H9 (cell line): ENCODE measurements at regions not wholly inside any gene's neighbourhood (a gene's known extent, or its start where the extent isn't known, plus 50 kb on each side); places are given as distances from the start of the nearest gene placed in this dataset.

Experiments used
- DNase-seq: peaks from one replicate; pipeline ENCODE4 v3.0.0-alpha.2; 2017
- H2AFZ ChIP-seq: one replicate; pipeline ENCODE4 v1.6.1; 2013; ENCODE audit warnings: mild to moderate bottlenecking, low read length, control low read depth, moderate library complexity
- H2AK5ac ChIP-seq: 2 replicates; pipeline ENCODE4 v1.6.1; 2013; ENCODE audit warnings: low read length, control low read depth, mixed read lengths; ENCODE audit not compliant: insufficient read length
- H2BK120ac ChIP-seq: one replicate; pipeline ENCODE4 v1.6.1; 2013; ENCODE audit warnings: low read depth, mild to moderate bottlenecking, low read length, control low read depth, inconsistent platforms; ENCODE audit not compliant: poor library complexity, severe bottlenecking
- H2BK12ac ChIP-seq: 2 replicates; pipeline ENCODE4 v1.6.1; 2013; ENCODE audit warnings: low read length, control low read depth, mixed read lengths, low read depth; ENCODE audit not compliant: insufficient read length
- H2BK15ac ChIP-seq: 2 replicates; pipeline ENCODE4 v1.6.1; 2013; ENCODE audit warnings: low read depth, low read length, control low read depth
- H2BK20ac ChIP-seq: one replicate; pipeline ENCODE4 v1.6.1; 2013; ENCODE audit warnings: low read depth, mild to moderate bottlenecking, low read length, control low read depth, inconsistent platforms; ENCODE audit not compliant: poor library complexity, severe bottlenecking
- H2BK5ac ChIP-seq: 2 replicates; pipeline ENCODE4 v1.6.1; 2013; ENCODE audit warnings: low read length, control low read depth, mixed read lengths; ENCODE audit not compliant: insufficient read length
- H3K14ac ChIP-seq: 2 replicates; pipeline ENCODE4 v1.6.1; 2013; ENCODE audit warnings: low read length, control low read depth; ENCODE audit not compliant: insufficient read depth
- H3K18ac ChIP-seq: 2 replicates; pipeline ENCODE4 v1.6.1; 2013; ENCODE audit warnings: low read depth, mild to moderate bottlenecking, mixed read lengths, low read length, control low read depth; ENCODE audit not compliant: insufficient read length
- H3K23ac ChIP-seq: 2 replicates; pipeline ENCODE4 v1.6.1; 2013; ENCODE audit warnings: low read length, control low read depth, mixed read lengths, low read depth; ENCODE audit not compliant: insufficient read length
- H3K23me2 ChIP-seq: 2 replicates; pipeline ENCODE4 v1.6.1; 2013; ENCODE audit warnings: low read depth, mild to moderate bottlenecking, mixed read lengths, low read length, control low read depth; ENCODE audit not compliant: insufficient read length, poor library complexity, severe bottlenecking
- H3K27ac ChIP-seq: 2 replicates; pipeline ENCODE4 v1.5.1; 2013; ENCODE audit warnings: low read length, control low read depth, mixed read lengths, low read depth; ENCODE audit not compliant: insufficient read length
- H3K27me3 ChIP-seq: 2 replicates; pipeline ENCODE4 v1.6.1; 2013; ENCODE audit warnings: low read length, control low read depth, inconsistent platforms; ENCODE audit not compliant: insufficient read depth
- H3K4ac ChIP-seq: 2 replicates; pipeline ENCODE4 v1.6.1; 2013; ENCODE audit warnings: low read depth, mild to moderate bottlenecking, control low read depth, inconsistent platforms, low read length, moderate library complexity
- H3K4me1 ChIP-seq: 2 replicates; pipeline ENCODE4 v1.6.1; 2013; ENCODE audit warnings: low read length, control low read depth, inconsistent platforms; ENCODE audit not compliant: insufficient read depth
- H3K4me2 ChIP-seq: 2 replicates; pipeline ENCODE4 v1.6.1; 2013; ENCODE audit warnings: low read length, control low read depth, mixed read lengths; ENCODE audit not compliant: insufficient read length, insufficient read depth
- H3K56ac ChIP-seq: 2 replicates; pipeline ENCODE4 v1.6.1; 2013; ENCODE audit warnings: low read depth, mild to moderate bottlenecking, mixed read lengths, low read length, control low read depth; ENCODE audit not compliant: insufficient read length
- H3K79me1 ChIP-seq: 2 replicates; pipeline ENCODE4 v1.6.1; 2013; ENCODE audit warnings: low read depth, mild to moderate bottlenecking, moderate library complexity, low read length, control low read depth, inconsistent platforms; ENCODE audit not compliant: insufficient read depth, poor library complexity, severe bottlenecking
- H3K79me2 ChIP-seq: 2 replicates; pipeline ENCODE4 v1.6.1; 2013; ENCODE audit warnings: low read length, control low read depth, inconsistent platforms; ENCODE audit not compliant: insufficient read depth
- H3K9ac ChIP-seq: 2 replicates; pipeline ENCODE4 v1.6.1; 2013; ENCODE audit warnings: low read length, control low read depth, mixed read lengths; ENCODE audit not compliant: insufficient read length; ENCODE audit errors: extremely low read depth
- H3K9me3 ChIP-seq: one replicate; pipeline ENCODE4 v1.6.1; 2013; ENCODE audit warnings: low read depth, low read length, inconsistent platforms; ENCODE audit not compliant: control insufficient read depth
- H3T11ph ChIP-seq: one replicate; pipeline ENCODE4 v1.6.1; 2013; ENCODE audit warnings: mild to moderate bottlenecking, low read length, control low read depth, inconsistent platforms
- H4K20me1 ChIP-seq: one replicate; pipeline ENCODE4 v1.6.1; 2013; ENCODE audit not compliant: control insufficient read depth, insufficient read length, insufficient read depth
- H4K5ac ChIP-seq: 2 replicates; pipeline ENCODE4 v1.6.1; 2013; ENCODE audit warnings: low read depth, mild to moderate bottlenecking, mixed read lengths, low read length, control low read depth; ENCODE audit not compliant: insufficient read length
- H4K8ac ChIP-seq: replicated peaks from 2 replicates; pipeline ENCODE4 v1.6.1; 2013; ENCODE audit warnings: low read length, control low read depth, mixed read lengths, low read depth; ENCODE audit not compliant: insufficient read length
- H4K91ac ChIP-seq: 2 replicates; pipeline ENCODE4 v1.6.1; 2013; ENCODE audit warnings: low read depth, mild to moderate bottlenecking, moderate library complexity, mixed read lengths, low read length, control low read depth; ENCODE audit not compliant: insufficient read length
- H3K27ac Mint-ChIP-seq, 3 experiments: 2 replicates in 2 of 3; 3 replicates in 1 of 3; pipeline ENCODE4 v1.8.0; 2020 to 2021; ENCODE audit warnings: mixed read lengths in 3 of 3, mild to moderate bottlenecking in 1 of 3, moderate library complexity in 1 of 3
- H3K27me3 Mint-ChIP-seq: 2 replicates; pipeline ENCODE4 v1.8.0; 2021; ENCODE audit warnings: low read depth, mild to moderate bottlenecking, moderate library complexity, mixed read lengths
- H3K36me3 Mint-ChIP-seq, 3 experiments: 2 replicates in 2 of 3; 3 replicates in 1 of 3; pipeline ENCODE4 v1.8.0; 2020 to 2021; ENCODE audit warnings: low read depth in 3 of 3, mixed read lengths in 3 of 3; ENCODE audit not compliant: insufficient read depth in 1 of 3
- H3K4me1 Mint-ChIP-seq, 2 experiments: 2 replicates each; pipeline ENCODE4 v1.8.0; 2020; ENCODE audit warnings: mixed read lengths in 2 of 2
- H3K4me3 Mint-ChIP-seq, 2 experiments: 2 replicates in 1 of 2; 3 replicates in 1 of 2; pipeline ENCODE4 v1.8.0; 2020 to 2021; ENCODE audit warnings: mild to moderate bottlenecking in 2 of 2, mixed read lengths in 2 of 2, moderate library complexity in 1 of 2
- H3K9me3 Mint-ChIP-seq, 2 experiments: 2 replicates in 1 of 2; 3 replicates in 1 of 2; pipeline ENCODE4 v1.8.0; 2020; ENCODE audit warnings: mild to moderate bottlenecking in 2 of 2, mixed read lengths in 2 of 2, moderate library complexity in 1 of 2
- CTCF ChIP-seq: fragments of 200-600 bp; sonication (generic); conservative IDR thresholded peaks from 3 replicates; pipeline ENCODE4 v1.8.0; 2021; ENCODE audit warnings: antibody characterized with exemption, mild to moderate bottlenecking
- WGBS: extraction: QIAGEN DNeasy Blood & Tissue Kit; methylation state at CpG from one replicate; pipeline ENCODE4 v1.1.7; 2013; ENCODE audit warnings: missing lambda C conversion rate, low lambda C conversion rate, mixed read lengths; ENCODE audit not compliant: insufficient read length; ENCODE audit errors: extremely low coverage; 5-methylcytosine and 5-hydroxymethylcytosine counted together

- 0 out of 2 replicates have a peak, but pooled peaks cover 2% of the 10 kb centered on the region for H3K4me1 ChIP-seq
- Mint-ChIP-seq H3K27me3 (no peaks in the 10 kb centered on the region; the same call in 1 of the 2 replicates), H3K4me3 (no peak overlapping the region), H3K36me3 (no peaks in the 10 kb centered on the region), H3K4me1 (peaks cover 16 to 20% of the 10 kb centered on the region in 2 experiments), H3K9me3 (no peaks in the 10 kb centered on the region; a peak in 1 of 5 replicates), H3K27ac (no peak overlapping the region)
- no peak overlapping the region for H2AK5ac ChIP-seq
- H3K79me1 ChIP-seq = no peaks in the 10 kb centered on the region
- no peaks in the 10 kb centered on the region for H3K9me3 ChIP-seq
- H3K18ac ChIP-seq = no peak overlapping the region
- H2BK5ac ChIP-seq = no peak overlapping the region
- peaks cover 3% of the 10 kb centered on the region for H4K20me1 ChIP-seq
- H3T11ph ChIP-seq = no peak overlapping the region
- H3K23ac ChIP-seq = no peak overlapping the region
- no peak overlapping the region for H3K56ac ChIP-seq
- H3K4me2 ChIP-seq = no peak overlapping the region
- H2BK20ac ChIP-seq = no peak overlapping the region
- no peak overlapping the region for H3K27ac ChIP-seq
- no peak overlapping the region for H3K14ac ChIP-seq
- no peak overlapping the region for H2BK15ac ChIP-seq
- H3K79me2 ChIP-seq = no peaks in the 10 kb centered on the region
- no peak for TF ChIP-seq CTCF
- no peak overlapping the region for H2AFZ ChIP-seq
- H2BK120ac ChIP-seq = no peak overlapping the region
- H2BK12ac ChIP-seq = no peak overlapping the region
- no peak overlapping the region for H3K9ac ChIP-seq
- H3K23me2 ChIP-seq = no peaks in the 10 kb centered on the region
- H4K8ac ChIP-seq = no peak overlapping the region
- no peak for DNase-seq
- no peak overlapping the region for H4K91ac ChIP-seq
- no peak overlapping the region for H3K4ac ChIP-seq
- WGBS = no CpG with 5 or more reads among the region's 10 CpGs
- H4K5ac ChIP-seq = no peak overlapping the region
- H3K27me3 ChIP-seq = no peaks in the 10 kb centered on the region
Observed at GRCh38 chr15:38130740-38131498, 121.7 kb upstream of the SPRED1 start.
